ENCODE measurements at regions not wholly inside any gene's neighbourhood (a gene's known extent, or its start where the extent isn't known, plus 50 kb on each side); places are given as distances from the start of the nearest gene placed in this dataset.

DNA sequence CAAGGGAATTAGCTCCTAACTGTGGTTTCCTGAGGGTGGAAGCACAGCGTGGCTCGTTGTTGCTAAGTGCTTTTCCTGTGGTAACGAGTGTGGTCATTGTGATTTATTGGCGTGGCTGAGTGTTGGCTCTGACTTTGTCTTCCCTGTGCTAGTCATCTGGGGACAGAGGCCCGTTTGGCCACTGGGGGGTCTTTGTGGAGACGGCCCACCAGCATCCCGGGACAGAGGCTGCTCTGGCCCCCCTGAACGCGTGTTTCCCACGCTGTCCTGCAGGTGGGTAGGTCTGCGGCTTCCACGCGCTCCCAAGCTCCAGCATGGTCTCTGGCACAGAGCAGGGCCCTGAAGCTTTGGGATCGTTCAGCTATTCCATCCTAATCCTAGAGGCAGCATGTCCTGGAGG lies 1040.0 kb downstream of the TBC1D22A start:
- Mint-ChIP-seq H3K36me3 (ENCODE audit: insufficient read depth in 2 of 2) (no peaks in the 10 kb centered on the region), H3K27me3 (ENCODE audit: low read depth) (peaks cover 20% of the 10 kb centered on the region), H3K27ac (no peak overlapping the region), H3K4me1 (ENCODE audit: low read depth) (no peaks in the 10 kb centered on the region), H3K9me3 (no peaks in the 10 kb centered on the region), H3K4me3 (no peak overlapping the region)
- no peak for ATAC-seq (replicated peaks in 1 of 2)
- no peak for DNase-seq

DNA sequence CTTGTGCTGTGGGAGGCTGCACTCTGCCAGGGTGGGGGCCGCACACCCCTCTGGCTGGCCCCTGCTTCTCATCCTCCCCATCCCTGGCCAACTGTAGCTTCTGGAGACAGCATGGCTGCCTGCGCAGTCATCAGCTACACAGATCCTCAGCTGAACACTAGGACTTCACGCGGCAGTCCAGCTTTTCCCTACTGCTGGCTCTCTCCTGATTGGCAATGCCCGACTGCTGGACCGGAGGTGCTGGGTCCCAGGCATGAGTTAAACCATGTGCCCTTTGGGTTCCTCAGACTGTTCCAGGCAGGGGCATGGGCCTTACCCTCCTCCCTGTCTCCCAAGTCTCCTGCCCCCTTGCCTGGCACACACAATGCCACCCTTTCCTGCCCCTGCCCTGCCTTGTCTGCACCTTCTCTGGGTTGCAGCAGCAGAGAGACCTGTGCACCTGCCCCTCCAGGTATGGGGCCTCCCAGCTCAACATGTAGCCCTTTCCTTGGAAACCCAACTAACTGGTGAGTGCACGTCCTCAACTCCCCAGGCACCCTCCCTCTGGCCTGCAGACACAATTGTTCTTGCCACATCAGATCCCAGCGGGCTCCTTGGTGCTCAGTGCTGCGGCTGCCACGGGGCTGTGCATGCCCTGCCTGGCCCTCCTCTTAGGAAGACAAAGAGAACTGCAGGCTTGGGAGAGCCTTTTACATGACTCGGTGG lies 1039.2 kb downstream of the TBC1D22A start:
- Mint-ChIP-seq H3K27me3 (ENCODE audit: low read depth) (peaks cover 15% of the 10 kb centered on the region), H3K4me3 (no peak overlapping the region), H3K4me1 (ENCODE audit: low read depth) (no peaks in the 10 kb centered on the region), H3K36me3 (ENCODE audit: insufficient read depth in 2 of 2) (no peaks in the 10 kb centered on the region), H3K27ac (no peak overlapping the region), H3K9me3 (no peaks in the 10 kb centered on the region)
- DNase-seq: no peak
- ATAC-seq (replicated peaks in 1 of 2): no peak

DNA sequence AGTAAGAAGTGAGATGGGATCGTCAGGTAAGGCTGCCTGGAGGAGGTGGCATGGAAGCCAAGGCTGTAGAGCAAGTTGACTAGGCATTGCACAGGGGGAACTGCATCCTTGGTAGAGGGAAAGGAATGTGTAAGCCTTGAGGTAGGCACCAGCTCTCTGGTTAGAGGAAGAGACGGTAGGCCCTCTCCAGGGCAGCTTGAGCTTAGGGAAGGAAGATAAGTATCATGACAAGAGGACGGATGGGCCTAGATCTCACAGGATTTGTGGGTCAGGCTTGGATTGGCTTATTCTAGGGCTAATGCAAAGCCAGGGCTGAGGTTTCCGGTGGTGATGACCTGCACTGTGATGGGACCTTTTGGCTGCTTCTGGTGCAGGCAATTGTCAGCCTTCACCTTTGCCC lies 1035.8 kb downstream of the TBC1D22A start:
- Mint-ChIP-seq H3K4me3 (no peak overlapping the region), H3K9me3 (no peaks in the 10 kb centered on the region), H3K27me3 (ENCODE audit: low read depth) (peaks cover 9% of the 10 kb centered on the region), H3K27ac (no peak overlapping the region), H3K4me1 (ENCODE audit: low read depth) (no peaks in the 10 kb centered on the region), H3K36me3 (ENCODE audit: insufficient read depth in 2 of 2) (no peaks in the 10 kb centered on the region)
- DNase-seq: no peak
- ATAC-seq (replicated peaks in 1 of 2): no peak

DNA sequence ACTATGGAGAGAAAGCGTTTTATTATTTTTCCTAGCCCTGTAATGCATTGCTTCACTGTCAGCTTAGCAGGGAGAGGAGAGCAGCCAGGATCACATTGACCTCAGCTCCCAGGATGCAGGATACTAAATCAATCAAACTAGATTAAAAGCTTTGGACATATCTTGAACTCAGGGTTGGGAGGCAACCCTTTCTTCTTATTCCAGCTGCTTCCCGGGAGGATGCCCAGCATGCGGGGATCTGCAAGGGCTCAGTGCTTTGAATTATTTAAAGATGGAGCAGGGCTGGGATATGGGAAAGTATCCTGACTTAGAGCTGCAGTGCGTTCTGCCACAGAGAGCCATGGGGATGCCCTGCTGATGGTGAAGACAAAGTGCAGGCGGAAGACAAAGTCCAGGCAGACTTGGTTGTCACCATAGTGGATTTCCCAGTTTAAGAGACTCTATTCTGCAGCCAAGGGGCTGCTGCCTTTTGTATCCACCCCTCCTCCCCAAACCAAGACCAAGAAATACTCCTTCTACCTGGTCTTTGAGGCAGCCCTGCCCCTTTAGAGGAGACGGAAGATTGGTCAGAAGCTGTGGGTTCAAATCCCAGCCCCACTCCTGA lies 1035.0 kb downstream of the TBC1D22A start:
- ATAC-seq (replicated peaks in 1 of 2): no peak
- Mint-ChIP-seq H3K9me3 (no peaks in the 10 kb centered on the region), H3K4me3 (no peak overlapping the region), H3K4me1 (ENCODE audit: low read depth) (no peaks in the 10 kb centered on the region), H3K27me3 (ENCODE audit: low read depth) (peaks cover 9% of the 10 kb centered on the region), H3K27ac (no peak overlapping the region), H3K36me3 (ENCODE audit: insufficient read depth in 2 of 2) (no peaks in the 10 kb centered on the region)
- no peak for DNase-seq

DNA sequence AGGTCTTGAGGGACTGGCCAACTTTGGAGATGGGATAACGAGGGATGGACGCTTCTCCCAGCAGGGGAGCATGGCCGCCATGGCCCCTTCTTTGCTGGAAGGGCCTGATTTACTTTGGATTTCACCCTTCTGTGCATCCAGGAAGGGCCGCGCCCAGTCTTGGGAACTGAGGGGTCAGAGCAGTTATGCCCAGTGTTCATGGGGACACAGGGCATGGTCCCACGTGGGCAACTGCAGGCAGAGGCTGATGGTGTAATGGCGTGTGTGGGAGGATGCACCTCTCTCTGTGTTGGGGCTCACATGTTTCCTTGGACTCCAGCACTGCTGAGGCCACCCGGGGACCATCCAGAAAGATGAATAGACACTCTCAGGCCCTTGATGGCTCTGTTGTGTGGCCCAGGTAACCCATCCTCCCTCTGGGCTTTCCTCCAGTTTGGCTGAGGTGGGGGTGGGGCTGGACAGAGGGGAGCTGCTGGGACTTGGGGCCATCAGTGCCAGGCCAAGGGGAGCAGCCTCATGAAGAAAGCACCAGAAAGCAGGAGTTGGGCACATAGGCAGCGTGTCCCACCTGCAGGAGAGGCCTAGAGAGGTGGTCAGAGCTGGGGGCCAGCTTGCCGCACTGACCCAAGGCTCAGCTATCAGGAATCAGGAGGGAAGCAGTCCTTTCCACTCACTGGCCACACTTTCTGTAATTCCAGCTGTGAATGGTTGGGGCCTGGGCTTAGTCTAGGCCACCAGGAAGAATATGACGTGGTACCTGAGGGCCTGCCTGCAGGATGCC lies 1033.9 kb downstream of the TBC1D22A start:
- no peaks in the 10 kb centered on the region for H3K27me3 Mint-ChIP-seq (ENCODE audit: low read depth)
- H3K36me3 Mint-ChIP-seq (ENCODE audit: insufficient read depth in 2 of 2): no peaks in the 10 kb centered on the region
- H3K4me3 Mint-ChIP-seq: no peak overlapping the region
- ATAC-seq (replicated peaks in 1 of 2): no peak
- no peak overlapping the region for H3K27ac Mint-ChIP-seq
- no peaks in the 10 kb centered on the region for H3K9me3 Mint-ChIP-seq
- no peaks in the 10 kb centered on the region for H3K4me1 Mint-ChIP-seq (ENCODE audit: low read depth)
- DNase-seq: no peak

DNA sequence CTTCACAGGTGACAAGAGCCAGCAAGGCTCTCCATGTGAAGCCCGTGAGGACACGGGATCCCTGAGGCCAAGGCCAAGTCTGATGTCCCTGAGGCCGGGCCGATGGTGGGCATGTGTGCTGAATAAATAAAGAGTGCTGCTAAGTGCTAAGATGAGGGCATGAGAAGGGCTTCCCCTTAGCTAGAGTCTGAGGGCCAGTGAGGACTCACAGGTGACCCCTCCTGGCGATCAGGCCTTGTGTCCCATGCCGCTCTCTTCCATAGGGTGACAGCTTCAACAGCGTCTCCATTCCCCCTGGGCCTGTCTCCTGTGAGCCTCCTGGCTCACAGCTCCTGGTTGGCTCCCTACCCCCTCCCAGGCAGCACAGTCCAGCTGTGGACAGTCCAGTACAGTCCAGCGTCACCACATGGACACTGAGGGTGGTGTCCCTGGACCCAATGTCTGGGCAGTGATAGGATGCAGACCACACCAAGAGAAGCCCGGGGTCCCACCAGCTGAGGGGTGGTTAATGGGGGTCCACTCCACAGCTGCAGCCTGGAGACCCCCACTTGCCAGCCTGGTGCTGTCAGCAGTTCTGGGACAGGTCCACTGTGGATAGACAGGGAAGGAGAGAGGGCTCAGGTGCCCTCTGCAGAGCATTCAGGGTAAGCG lies 1033.2 kb downstream of the TBC1D22A start:
- H3K27ac Mint-ChIP-seq: no peak overlapping the region
- H3K4me3 Mint-ChIP-seq: no peak overlapping the region
- no peaks in the 10 kb centered on the region for H3K36me3 Mint-ChIP-seq (ENCODE audit: insufficient read depth in 2 of 2)
- no peaks in the 10 kb centered on the region for H3K9me3 Mint-ChIP-seq
- H3K4me1 Mint-ChIP-seq (ENCODE audit: low read depth): no peaks in the 10 kb centered on the region
- DNase-seq (no peak), ATAC-seq (replicated peaks in 1 of 2) (no peak)
- no peaks in the 10 kb centered on the region for H3K27me3 Mint-ChIP-seq (ENCODE audit: low read depth)

DNA sequence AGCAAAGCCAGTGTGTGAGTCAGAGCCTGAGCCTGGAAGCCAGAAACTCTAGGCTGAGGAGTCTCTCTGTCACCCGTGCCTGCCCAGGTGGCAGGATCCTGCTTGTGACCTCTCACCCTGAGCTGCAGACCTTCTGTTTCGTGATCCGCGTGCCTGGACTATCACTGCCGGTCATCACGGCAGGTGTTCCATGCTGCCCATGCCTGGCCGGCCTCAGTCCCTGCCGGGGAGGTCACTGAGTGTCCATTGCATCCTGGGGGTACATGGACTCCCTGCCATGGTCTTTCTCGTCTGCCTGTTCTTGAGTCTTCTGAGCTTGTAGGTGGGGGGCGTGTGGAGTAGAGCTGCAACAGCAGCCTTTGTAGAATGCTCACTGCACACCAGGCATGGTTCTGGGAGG lies 1032.4 kb downstream of the TBC1D22A start:
- Mint-ChIP-seq H3K27ac (no peak overlapping the region), H3K27me3 (ENCODE audit: low read depth) (no peaks in the 10 kb centered on the region), H3K9me3 (no peaks in the 10 kb centered on the region), H3K4me1 (ENCODE audit: low read depth) (no peaks in the 10 kb centered on the region), H3K36me3 (ENCODE audit: insufficient read depth in 2 of 2) (no peaks in the 10 kb centered on the region), H3K4me3 (no peak overlapping the region)
- ATAC-seq (replicated peaks in 1 of 2) (no peak), DNase-seq (no peak)

DNA sequence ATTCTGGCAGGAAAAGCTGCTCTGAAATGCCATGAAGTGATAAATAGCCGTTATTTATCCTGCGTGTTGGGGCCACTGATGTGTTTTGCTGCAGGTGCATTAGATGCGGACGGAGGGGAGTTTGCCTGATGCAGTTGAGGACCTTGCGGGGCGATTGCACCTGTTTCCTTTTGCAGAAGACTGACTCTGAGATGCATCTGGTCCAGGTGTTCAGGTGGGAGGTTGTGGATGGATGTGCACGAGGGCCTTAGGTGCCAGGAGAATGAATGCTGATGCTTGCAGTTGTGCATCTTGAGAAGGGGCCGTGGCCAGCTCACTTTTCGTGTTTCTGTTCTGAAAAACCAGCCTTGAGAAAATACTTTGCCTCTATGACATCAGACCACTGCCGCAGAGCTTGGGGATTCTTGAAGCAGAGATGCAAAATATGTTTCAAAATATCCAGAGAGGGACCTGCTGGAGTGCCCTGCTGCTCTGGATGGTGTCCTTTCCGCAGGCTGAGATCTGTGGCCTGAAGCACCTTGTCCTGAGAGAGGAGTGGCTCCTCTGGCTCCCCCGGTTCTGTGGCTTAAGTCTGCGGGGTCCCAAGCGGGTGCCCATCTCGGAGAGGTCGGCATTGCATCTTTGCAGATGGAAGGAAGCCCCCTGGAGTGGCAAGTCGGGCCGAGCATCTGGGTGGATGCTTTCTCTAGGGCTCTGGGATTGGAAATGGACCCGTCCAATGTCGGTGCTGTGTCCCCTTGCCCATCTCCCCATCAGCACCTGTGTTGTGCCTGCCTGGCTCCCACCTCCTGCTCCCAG lies 1031.1 kb downstream of the TBC1D22A start:
- ATAC-seq (replicated peaks in 1 of 2) (no peak), DNase-seq (no peak)
- Mint-ChIP-seq H3K27me3 (ENCODE audit: low read depth) (peaks cover 7% of the 10 kb centered on the region), H3K36me3 (ENCODE audit: insufficient read depth in 2 of 2) (no peaks in the 10 kb centered on the region), H3K9me3 (no peaks in the 10 kb centered on the region), H3K27ac (no peak overlapping the region), H3K4me3 (no peak overlapping the region), H3K4me1 (ENCODE audit: low read depth) (no peaks in the 10 kb centered on the region)

DNA sequence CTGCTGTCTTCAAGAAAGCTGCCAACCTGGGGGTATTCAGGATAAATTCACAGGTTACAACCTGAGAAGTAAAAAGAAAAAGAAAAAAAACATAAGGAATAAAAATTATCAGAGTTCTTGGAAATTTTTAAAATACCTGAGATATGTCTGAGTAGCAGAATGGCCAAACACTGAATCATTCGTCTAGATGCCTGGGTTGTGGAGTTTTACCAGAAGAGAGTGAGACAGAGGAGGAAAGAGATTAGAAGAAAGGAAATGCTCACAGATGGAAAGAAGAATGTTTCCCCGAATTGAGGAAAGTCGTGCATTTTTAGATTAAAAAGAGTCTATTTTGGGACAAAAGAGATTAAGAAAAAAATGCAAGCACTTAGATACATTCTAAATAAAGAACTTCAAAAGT lies 1026.7 kb downstream of the TBC1D22A start:
- no peak for DNase-seq
- no peaks in the 10 kb centered on the region for H3K9me3 Mint-ChIP-seq
- no peak overlapping the region for H3K4me3 Mint-ChIP-seq
- H3K27ac Mint-ChIP-seq: peak overlapping the region; percentile 21
- ATAC-seq (replicated peaks in 1 of 2): no peak
- H3K36me3 Mint-ChIP-seq (ENCODE audit: insufficient read depth in 2 of 2): no peaks in the 10 kb centered on the region
- H3K27me3 Mint-ChIP-seq (ENCODE audit: low read depth): peaks cover 17% of the 10 kb centered on the region
- no peaks in the 10 kb centered on the region for H3K4me1 Mint-ChIP-seq (ENCODE audit: low read depth)

DNA sequence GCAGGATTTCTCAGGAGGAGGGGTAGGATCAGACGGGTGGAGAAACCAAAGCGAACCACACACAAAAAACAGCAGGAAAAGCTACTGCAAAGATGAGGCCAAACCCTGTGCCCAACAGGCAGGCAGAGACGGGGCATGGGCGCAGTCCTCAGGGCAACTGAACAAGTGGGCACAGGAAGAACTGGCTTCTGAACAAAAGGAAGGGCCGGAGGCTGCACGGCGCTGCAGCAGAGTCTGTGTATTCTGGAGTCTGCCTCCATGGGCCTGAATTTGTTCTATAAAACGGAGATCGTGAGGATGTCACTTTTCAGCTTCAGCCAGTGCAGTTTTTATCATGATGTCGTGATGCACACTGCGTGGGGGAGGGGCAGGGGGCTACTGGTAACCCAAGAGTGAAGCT lies 1026.0 kb downstream of the TBC1D22A start:
- Mint-ChIP-seq H3K4me1 (ENCODE audit: low read depth) (no peaks in the 10 kb centered on the region), H3K27me3 (ENCODE audit: low read depth) (peaks cover 17% of the 10 kb centered on the region), H3K4me3 (no peak overlapping the region), H3K9me3 (no peaks in the 10 kb centered on the region), H3K36me3 (ENCODE audit: insufficient read depth in 2 of 2) (no peaks in the 10 kb centered on the region), H3K27ac (no peak overlapping the region)
- ATAC-seq (replicated peaks in 1 of 2) (no peak), DNase-seq (no peak)

DNA sequence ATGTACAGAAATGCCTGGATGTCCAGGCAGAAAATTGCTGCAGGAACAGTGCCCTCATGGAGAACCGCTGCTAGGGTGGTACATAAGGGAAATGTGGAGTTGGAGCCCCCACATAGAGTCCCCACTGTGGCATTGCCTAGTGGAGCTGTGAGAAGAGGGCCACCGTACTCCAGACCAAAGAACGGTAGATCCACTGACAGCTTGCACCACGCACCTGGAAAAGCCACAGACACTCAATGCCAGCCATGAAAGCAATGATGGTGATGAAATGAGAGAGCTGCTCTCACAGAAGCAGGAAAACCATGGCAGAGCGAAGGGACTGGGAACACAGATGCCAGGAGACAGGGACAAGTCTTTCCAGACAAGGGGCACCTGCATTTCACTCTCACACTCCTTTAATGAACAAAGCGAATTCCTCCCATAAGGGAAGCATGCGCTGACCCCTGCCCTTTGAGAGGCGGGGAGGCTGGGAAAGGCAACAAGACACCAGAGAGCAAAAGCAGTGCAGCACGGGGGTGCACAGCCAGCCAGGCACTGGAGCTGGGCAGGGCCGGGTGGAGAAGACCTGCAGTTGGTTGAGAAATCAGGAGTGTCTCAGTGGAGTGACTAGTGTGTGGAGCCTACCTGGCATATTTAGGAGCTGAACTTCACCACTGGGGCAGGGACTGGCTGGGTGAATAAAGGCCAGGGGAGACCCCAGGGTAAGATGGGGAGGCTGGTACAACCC lies 1025.2 kb downstream of the TBC1D22A start:
- peaks cover 17% of the 10 kb centered on the region for H3K27me3 Mint-ChIP-seq (ENCODE audit: low read depth)
- no peaks in the 10 kb centered on the region for H3K9me3 Mint-ChIP-seq
- ATAC-seq (replicated peaks in 1 of 2) (no peak), DNase-seq (no peak)
- no peaks in the 10 kb centered on the region for H3K4me1 Mint-ChIP-seq (ENCODE audit: low read depth)
- H3K4me3 Mint-ChIP-seq: no peak overlapping the region
- no peaks in the 10 kb centered on the region for H3K36me3 Mint-ChIP-seq (ENCODE audit: insufficient read depth in 2 of 2)
- H3K27ac Mint-ChIP-seq: no peak overlapping the region

DNA sequence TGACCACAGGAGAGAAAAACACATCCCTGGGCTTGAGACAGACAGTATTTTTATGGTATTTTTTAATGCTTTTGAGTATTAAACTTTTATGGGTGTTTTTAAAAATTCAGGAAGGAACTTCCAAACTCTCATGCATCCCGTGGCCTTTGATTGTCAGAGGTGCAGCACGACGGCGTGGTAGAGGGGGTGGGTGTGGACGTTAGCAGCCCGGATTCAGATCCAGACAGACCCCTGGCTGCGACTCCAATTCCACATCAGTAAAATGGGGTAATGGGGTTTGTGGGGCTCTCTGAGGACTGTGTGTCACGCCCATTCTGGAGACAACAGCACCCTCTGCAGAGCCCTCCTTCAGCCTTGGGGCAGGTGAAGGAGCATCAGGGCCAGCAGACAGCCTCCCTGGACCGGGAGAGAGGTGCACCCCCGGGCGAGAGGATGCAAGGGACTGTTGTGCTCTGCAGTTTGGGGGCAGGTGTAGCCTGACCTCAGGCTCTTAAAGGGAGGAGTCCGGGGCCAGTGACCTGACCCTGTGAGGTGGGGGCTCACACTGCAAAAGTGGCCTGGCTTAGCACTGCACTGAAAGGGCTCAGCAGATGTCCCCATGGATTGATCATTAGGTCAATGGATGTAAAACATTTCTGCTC lies 1024.3 kb downstream of the TBC1D22A start:
- no peak for DNase-seq
- Mint-ChIP-seq H3K27ac (no peak overlapping the region), H3K4me1 (ENCODE audit: low read depth) (no peaks in the 10 kb centered on the region), H3K27me3 (ENCODE audit: low read depth) (peaks cover 17% of the 10 kb centered on the region), H3K9me3 (no peaks in the 10 kb centered on the region), H3K36me3 (ENCODE audit: insufficient read depth in 2 of 2) (no peaks in the 10 kb centered on the region), H3K4me3 (no peak overlapping the region)
- ATAC-seq (replicated peaks in 1 of 2): no peak
